ENCODE measurements at regions not wholly inside any gene's neighbourhood (a gene's known extent, or its start where the extent isn't known, plus 50 kb on each side); places are given as distances from the start of the nearest gene placed in this dataset.

- no peaks in the 10 kb centered on the region for H3K9me3 Mint-ChIP-seq
- ChIA-PET POLR2A (no interaction called here), CTCF (interaction anchor here (1.2 to 8.2 kb wide), 6 partner anchors 24 to 434 kb away, joined by 3 to 156 read pairs (median 10); no protein-coding TSS in a partner anchor)
- H3K27me3 Mint-ChIP-seq (ENCODE audit: low read depth), result no peaks in the 10 kb centered on the region
- peaks cover 21% of the 10 kb centered on the region for H3K4me1 Mint-ChIP-seq
- TF ChIP-seq CBFB (CRISPR knock-in tag; IDR thresholded peaks at IDR 0.05; ENCODE audit: low read depth) (no peak), FOXP1 (CRISPR knock-in tag; IDR thresholded peaks at IDR 0.05; ENCODE audit: borderline replicate concordance) (no peak), E2F1 (CRISPR knock-in tag; IDR thresholded peaks at IDR 0.05) (no peak), HMGXB4 (CRISPR knock-in tag; IDR thresholded peaks at IDR 0.05) (no peak), ZSCAN18 (CRISPR knock-in tag; IDR thresholded peaks at IDR 0.05) (no peak), ETV6 (CRISPR knock-in tag; IDR thresholded peaks at IDR 0.05) (no peak), E2F5 (CRISPR knock-in tag; IDR thresholded peaks at IDR 0.05) (no peak), CTCF (IDR thresholded peaks at IDR 0.05) (no peak), ZNF671 (CRISPR knock-in tag; IDR thresholded peaks at IDR 0.05) (no peak), FOXJ3 (CRISPR knock-in tag; IDR thresholded peaks at IDR 0.05; ENCODE audit: borderline replicate concordance) (no peak), OVOL2 (CRISPR knock-in tag; IDR thresholded peaks at IDR 0.05; ENCODE audit: borderline replicate concordance) (no peak), ZNF512 (CRISPR knock-in tag; IDR thresholded peaks at IDR 0.05; ENCODE audit: borderline replicate concordance) (no peak), ZMAT4 (CRISPR knock-in tag; IDR thresholded peaks at IDR 0.05) (no peak), PREB (CRISPR knock-in tag; IDR thresholded peaks at IDR 0.05; ENCODE audit: borderline replicate concordance) (no peak), TCF7 (CRISPR knock-in tag; IDR thresholded peaks at IDR 0.05; ENCODE audit: low read depth) (no peak), AR (CRISPR knock-in tag; IDR thresholded peaks at IDR 0.05) (no peak), KAT7 (CRISPR knock-in tag; IDR thresholded peaks at IDR 0.05; ENCODE audit: borderline replicate concordance) (no peak), PRRX2 (CRISPR knock-in tag; IDR thresholded peaks at IDR 0.05) (no peak)
- no peak for ATAC-seq
- no peak for DNase-seq (ENCODE audit: low spot score)
- H3K4me3 Mint-ChIP-seq, result no peak overlapping the region
- H3K27ac Mint-ChIP-seq, result no peak overlapping the region
- no peaks in the 10 kb centered on the region for H3K36me3 Mint-ChIP-seq
Observed at GRCh38 chr6:25014791-25015560, 79.2 kb upstream of the RIPOR2 start.

Data from WTC11 (cell line).